Neural cell (in vitro differentiated cells): ENCODE measurements at regions not wholly inside any gene's neighbourhood (a gene's known extent, or its start where the extent isn't known, plus 50 kb on each side); places are given as distances from the start of the nearest gene placed in this dataset.

Experiments used
- H2AFZ ChIP-seq: fragments of 200-600, 300-800 bp; sonication (generic), shearing (Covaris generic); 2 replicates; pipeline ENCODE4 v1.6.0; 2014; ENCODE audit warnings: low read depth, mild to moderate bottlenecking, antibody characterized with exemption, low read length, moderate library complexity
- H3F3A ChIP-seq: fragments of 200-600 bp; shearing (Covaris generic); 2 replicates; pipeline ENCODE4 v1.6.1; 2016; ENCODE audit warnings: mild to moderate bottlenecking, moderate library complexity, mixed read lengths, antibody characterized with exemption, low read length; ENCODE audit not compliant: insufficient read depth, poor library complexity, severe bottlenecking
- H3K27ac ChIP-seq: fragments of 200-600, 300-800 bp; sonication (generic), shearing (Covaris generic); 2 replicates; pipeline ENCODE4 v1.5.1; 2014; ENCODE audit warnings: mild to moderate bottlenecking, low read length, moderate library complexity
- H3K27me3 ChIP-seq: fragments of 300-800, 200-600 bp; sonication (generic), shearing (Covaris generic); 2 replicates; pipeline ENCODE4 v1.6.0; 2014; ENCODE audit warnings: mild to moderate bottlenecking, low read depth, low read length, moderate library complexity; ENCODE audit not compliant: insufficient read depth
- H3K36me3 ChIP-seq: fragments of 300-800, 200-600 bp; sonication (generic), shearing (Covaris generic); 2 replicates; pipeline ENCODE4 v1.5.1; 2014; ENCODE audit warnings: mild to moderate bottlenecking, antibody characterized with exemption, low read length, moderate library complexity; ENCODE audit not compliant: insufficient read depth
- H3K4me2 ChIP-seq: fragments of 300-800, 200-600 bp; sonication (generic), shearing (Covaris generic); 2 replicates; pipeline ENCODE4 v1.6.0; 2014; ENCODE audit warnings: mild to moderate bottlenecking, low read length
- H3K4me3 ChIP-seq: fragments of 300-800, 200-600 bp; sonication (generic), shearing (Covaris generic); 2 replicates; pipeline ENCODE4 v1.5.1; 2014; ENCODE audit warnings: mild to moderate bottlenecking, low read length, moderate library complexity
- H3K79me2 ChIP-seq: fragments of 200-600 bp; shearing (Covaris generic); replicated peaks from 2 replicates; pipeline ENCODE4 v1.6.0; 2014; ENCODE audit warnings: mild to moderate bottlenecking, low read length, moderate library complexity; ENCODE audit not compliant: insufficient read depth
- H3K9ac ChIP-seq: fragments of 300-800, 200-600 bp; sonication (generic), shearing (Covaris generic); 2 replicates; pipeline ENCODE4 v1.6.1; 2016; ENCODE audit warnings: mild to moderate bottlenecking, low read length, mixed read lengths
- H3K9me2 ChIP-seq: fragments of 200-600 bp; shearing (Covaris generic); 2 replicates; pipeline ENCODE4 v1.6.1; 2016; ENCODE audit warnings: mild to moderate bottlenecking, low read length, mixed read lengths; ENCODE audit not compliant: insufficient read depth
- H3K9me3 ChIP-seq: fragments of 200-600, 300-800 bp; sonication (generic), shearing (Covaris generic); 2 replicates; pipeline ENCODE4 v1.6.1; 2016; ENCODE audit warnings: mild to moderate bottlenecking, mixed run types, low read length, moderate library complexity, mixed read lengths
- H4K20me1 ChIP-seq: fragments of 200-600 bp; shearing (Covaris generic); 2 replicates; pipeline ENCODE4 v1.6.1; 2016; ENCODE audit warnings: mild to moderate bottlenecking, mixed run types; ENCODE audit not compliant: insufficient read depth
- EP300 ChIP-seq: fragments of 450-650 bp; conservative IDR thresholded peaks from 2 replicates; pipeline ENCODE4 v1.6.1; 2014; ENCODE audit warnings: antibody characterized with exemption, mild to moderate bottlenecking, moderate library complexity; ENCODE audit not compliant: poor library complexity, severe bottlenecking
- EZH2 ChIP-seq: fragments of 200-600, 300-800 bp; shearing (Covaris generic), sonication (generic); IDR thresholded peaks from 2 replicates; pipeline ENCODE4 v1.6.1; 2014; ENCODE audit warnings: antibody characterized with exemption, low read length, borderline replicate concordance, mild to moderate bottlenecking; ENCODE audit not compliant: insufficient read depth, poor library complexity, severe bottlenecking
- MXI1 ChIP-seq: fragments of 450-650 bp; conservative IDR thresholded peaks from 2 replicates; pipeline ENCODE4 v1.6.1; 2014; ENCODE audit warnings: antibody characterized with exemption, mild to moderate bottlenecking; ENCODE audit not compliant: poor library complexity, severe bottlenecking
- POLR2AphosphoS5 ChIP-seq: IDR thresholded peaks from 2 replicates; pipeline ENCODE4 v1.6.1; 2012
- RAD21 ChIP-seq: fragments of 450-650 bp; conservative IDR thresholded peaks from 2 replicates; pipeline ENCODE4 v1.6.1; 2014; ENCODE audit warnings: antibody characterized with exemption, mild to moderate bottlenecking, moderate library complexity
- SMC3 ChIP-seq: fragments of 450-650 bp; conservative IDR thresholded peaks from 2 replicates; pipeline ENCODE4 v1.6.1; 2014; ENCODE audit warnings: antibody characterized with exemption, mild to moderate bottlenecking, moderate library complexity; ENCODE audit not compliant: poor library complexity
- TAF1 ChIP-seq: IDR thresholded peaks from 2 replicates; pipeline ENCODE4 v1.6.1; 2012; ENCODE audit warnings: low read depth
- TF ChIP-seq, protein P1 (sequence below): IDR thresholded peaks from 2 replicates; pipeline ENCODE4 v1.6.1; 2012; ENCODE audit warnings: borderline replicate concordance
- TF ChIP-seq, protein P2 (sequence below): fragments of 450-650 bp; IDR thresholded peaks from 2 replicates; pipeline ENCODE4 v1.5.1; 2014; ENCODE audit warnings: antibody characterized with exemption, mild to moderate bottlenecking, moderate library complexity; ENCODE audit not compliant: poor library complexity, severe bottlenecking

DNA sequence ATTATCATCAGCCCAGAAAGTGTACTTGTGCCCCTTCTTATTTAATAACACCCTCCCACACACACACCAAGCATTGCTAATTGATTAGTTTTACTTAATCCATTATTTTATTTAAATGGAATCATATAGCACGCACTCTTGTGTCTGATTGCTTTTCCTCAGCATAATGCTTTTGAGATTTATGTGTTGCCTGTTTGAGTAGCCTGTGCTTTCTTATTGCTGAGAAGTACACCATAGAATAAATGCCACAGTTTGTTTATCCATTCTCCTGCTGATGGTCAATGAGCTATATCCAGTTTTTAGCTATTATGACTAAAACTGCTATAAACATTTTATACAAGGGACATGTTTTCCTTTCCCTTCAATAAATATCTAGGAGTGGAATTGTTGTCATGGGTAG, 409.9 kb upstream of the PDE3A start:
- Histone ChIP-seq H3K27me3 (no peaks in the 10 kb centered on the region), H3F3A (no peaks in the 10 kb centered on the region), H3K79me2 (no peaks in the 10 kb centered on the region), H3K27ac (no peak overlapping the region), H3K4me3 (no peak overlapping the region), H2AFZ (no peak overlapping the region), H3K4me2 (no peak overlapping the region), H3K36me3 (no peaks in the 10 kb centered on the region), H3K9me3 (no peaks in the 10 kb centered on the region), H3K9me2 (no peaks in the 10 kb centered on the region), H3K9ac (no peak overlapping the region), H4K20me1 (no peaks in the 10 kb centered on the region)
- TF ChIP-seq SMC3 (no peak), POLR2AphosphoS5 (no peak), EP300 (no peak), EZH2 (no peak), RAD21 (no peak), MXI1 (no peak), TAF1 (no peak)
- TF ChIP-seq, protein P1, sequence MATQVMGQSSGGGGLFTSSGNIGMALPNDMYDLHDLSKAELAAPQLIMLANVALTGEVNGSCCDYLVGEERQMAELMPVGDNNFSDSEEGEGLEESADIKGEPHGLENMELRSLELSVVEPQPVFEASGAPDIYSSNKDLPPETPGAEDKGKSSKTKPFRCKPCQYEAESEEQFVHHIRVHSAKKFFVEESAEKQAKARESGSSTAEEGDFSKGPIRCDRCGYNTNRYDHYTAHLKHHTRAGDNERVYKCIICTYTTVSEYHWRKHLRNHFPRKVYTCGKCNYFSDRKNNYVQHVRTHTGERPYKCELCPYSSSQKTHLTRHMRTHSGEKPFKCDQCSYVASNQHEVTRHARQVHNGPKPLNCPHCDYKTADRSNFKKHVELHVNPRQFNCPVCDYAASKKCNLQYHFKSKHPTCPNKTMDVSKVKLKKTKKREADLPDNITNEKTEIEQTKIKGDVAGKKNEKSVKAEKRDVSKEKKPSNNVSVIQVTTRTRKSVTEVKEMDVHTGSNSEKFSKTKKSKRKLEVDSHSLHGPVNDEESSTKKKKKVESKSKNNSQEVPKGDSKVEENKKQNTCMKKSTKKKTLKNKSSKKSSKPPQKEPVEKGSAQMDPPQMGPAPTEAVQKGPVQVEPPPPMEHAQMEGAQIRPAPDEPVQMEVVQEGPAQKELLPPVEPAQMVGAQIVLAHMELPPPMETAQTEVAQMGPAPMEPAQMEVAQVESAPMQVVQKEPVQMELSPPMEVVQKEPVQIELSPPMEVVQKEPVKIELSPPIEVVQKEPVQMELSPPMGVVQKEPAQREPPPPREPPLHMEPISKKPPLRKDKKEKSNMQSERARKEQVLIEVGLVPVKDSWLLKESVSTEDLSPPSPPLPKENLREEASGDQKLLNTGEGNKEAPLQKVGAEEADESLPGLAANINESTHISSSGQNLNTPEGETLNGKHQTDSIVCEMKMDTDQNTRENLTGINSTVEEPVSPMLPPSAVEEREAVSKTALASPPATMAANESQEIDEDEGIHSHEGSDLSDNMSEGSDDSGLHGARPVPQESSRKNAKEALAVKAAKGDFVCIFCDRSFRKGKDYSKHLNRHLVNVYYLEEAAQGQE = no peak
- TF ChIP-seq, protein P2, sequence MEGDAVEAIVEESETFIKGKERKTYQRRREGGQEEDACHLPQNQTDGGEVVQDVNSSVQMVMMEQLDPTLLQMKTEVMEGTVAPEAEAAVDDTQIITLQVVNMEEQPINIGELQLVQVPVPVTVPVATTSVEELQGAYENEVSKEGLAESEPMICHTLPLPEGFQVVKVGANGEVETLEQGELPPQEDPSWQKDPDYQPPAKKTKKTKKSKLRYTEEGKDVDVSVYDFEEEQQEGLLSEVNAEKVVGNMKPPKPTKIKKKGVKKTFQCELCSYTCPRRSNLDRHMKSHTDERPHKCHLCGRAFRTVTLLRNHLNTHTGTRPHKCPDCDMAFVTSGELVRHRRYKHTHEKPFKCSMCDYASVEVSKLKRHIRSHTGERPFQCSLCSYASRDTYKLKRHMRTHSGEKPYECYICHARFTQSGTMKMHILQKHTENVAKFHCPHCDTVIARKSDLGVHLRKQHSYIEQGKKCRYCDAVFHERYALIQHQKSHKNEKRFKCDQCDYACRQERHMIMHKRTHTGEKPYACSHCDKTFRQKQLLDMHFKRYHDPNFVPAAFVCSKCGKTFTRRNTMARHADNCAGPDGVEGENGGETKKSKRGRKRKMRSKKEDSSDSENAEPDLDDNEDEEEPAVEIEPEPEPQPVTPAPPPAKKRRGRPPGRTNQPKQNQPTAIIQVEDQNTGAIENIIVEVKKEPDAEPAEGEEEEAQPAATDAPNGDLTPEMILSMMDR = no peak

DNA sequence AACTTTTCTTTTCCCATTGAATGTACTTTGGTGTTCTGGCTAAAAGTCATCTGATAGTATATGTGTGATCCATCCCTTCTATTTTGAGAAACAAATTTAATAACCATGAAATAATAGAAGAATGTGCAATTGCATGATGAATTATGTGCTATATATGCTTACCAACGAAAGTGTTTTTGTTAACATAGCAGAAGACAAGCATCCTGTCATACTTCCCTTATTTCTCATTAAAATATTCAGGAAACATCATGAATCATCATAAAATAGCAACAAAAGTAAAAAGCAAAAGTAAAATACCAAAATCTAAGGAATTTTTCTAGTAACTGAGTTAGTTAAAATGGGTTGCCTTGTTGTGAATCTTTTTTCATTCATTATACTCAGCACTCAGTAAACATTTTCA, 409.0 kb upstream of the PDE3A start:
- H3K4me2 ChIP-seq = no peak overlapping the region
- H3F3A ChIP-seq = no peaks in the 10 kb centered on the region
- no peaks in the 10 kb centered on the region for H3K79me2 ChIP-seq
- no peaks in the 10 kb centered on the region for H3K36me3 ChIP-seq
- TF ChIP-seq, protein P2 = no peak
- TF ChIP-seq RAD21 (no peak), SMC3 (no peak), EP300 (no peak), MXI1 (no peak), EZH2 (no peak), TAF1 (no peak), POLR2AphosphoS5 (no peak)
- TF ChIP-seq, protein P1 = no peak
- H4K20me1 ChIP-seq = no peaks in the 10 kb centered on the region
- H3K9ac ChIP-seq = no peak overlapping the region
- H3K9me3 ChIP-seq = no peaks in the 10 kb centered on the region
- H3K27ac ChIP-seq = no peak overlapping the region
- H3K27me3 ChIP-seq = no peaks in the 10 kb centered on the region
- H3K4me3 ChIP-seq = no peak overlapping the region
- H2AFZ ChIP-seq = no peak overlapping the region
- no peaks in the 10 kb centered on the region for H3K9me2 ChIP-seq
